Activated T-helper 1 cell treated with anti-CD3 and anti-CD28 coated beads, Interleukin-2, amount 50 U/mL, for 16 hours (primary cell): ENCODE measurements at regions not wholly inside any gene's neighbourhood (a gene's known extent, or its start where the extent isn't known, plus 50 kb on each side); places are given as distances from the start of the nearest gene placed in this dataset.
"Not testable (repeated sequence)": the region's sequence is repeated elsewhere in the genome, so short reads cannot be mapped to it uniquely, and the experiment has no call there.

ENCODE experiments used
- DNase-seq, 2 donors: peaks; one replicate each; pipeline ENCODE4 v3.0.0-alpha.2; 2020; ENCODE audit warnings: low read depth in 1 of 2, low spot score in 1 of 2

GRCh38 chr9:30574355-30575151, 1809.9 kb upstream of the ACO1 start:
- no peak for DNase-seq

GRCh38 chr9:30575218-30575617, 1809.2 kb upstream of the ACO1 start:
- no peak for DNase-seq

- no peak for DNase-seq
Measured at GRCh38 chr9:30575691-30576090, 1808.8 kb upstream of the ACO1 start.

DNA sequence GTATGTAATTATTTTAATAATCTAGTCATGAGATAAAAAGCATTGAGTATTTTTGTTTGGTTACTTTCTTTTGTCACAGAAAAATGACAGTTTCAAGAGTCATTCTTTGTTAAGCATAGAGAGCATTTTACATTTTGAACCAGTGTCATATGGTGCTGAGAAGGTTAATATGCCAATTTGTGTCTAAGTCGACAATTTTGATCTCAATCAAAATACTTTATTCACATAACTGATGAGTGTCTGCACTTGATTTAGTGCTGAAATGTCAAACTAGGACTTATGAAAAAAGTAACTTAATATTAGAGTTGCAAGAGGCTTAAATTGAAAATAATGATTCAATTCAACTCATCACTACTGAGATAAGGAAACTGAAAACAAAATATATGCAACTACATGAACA, 1804.6 kb upstream of the ACO1 start:
- DNase-seq: no peak

GRCh38 chr9:30582240-30582639, 1802.2 kb upstream of the ACO1 start:
- DNase-seq: no peak

GRCh38 chr9:30584559-30584958, 1799.9 kb upstream of the ACO1 start:
- DNase-seq: no peak

- no peak for DNase-seq
Measured at GRCh38 chr9:30591461-30591860, 1793.0 kb upstream of the ACO1 start.

DNA sequence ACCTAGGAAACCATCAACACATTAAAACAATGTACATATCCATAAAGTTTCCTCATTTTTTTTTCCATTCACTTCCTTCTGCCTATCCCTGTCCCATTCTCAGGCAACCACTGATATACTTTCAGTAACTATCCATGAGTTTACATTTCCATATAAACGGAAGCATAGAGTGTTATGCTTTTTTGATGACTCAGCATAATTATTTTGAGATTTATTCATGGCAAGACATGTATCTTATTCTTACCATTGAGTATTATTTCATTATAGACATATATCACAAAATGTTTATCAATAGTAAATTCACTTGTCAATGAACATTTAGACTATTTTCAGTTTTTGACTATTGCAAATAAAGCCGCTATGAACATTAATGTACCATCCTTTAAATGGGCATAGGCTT, 1786.8 kb upstream of the ACO1 start:
- no peak for DNase-seq

- DNase-seq: no peak
Measured at GRCh38 chr9:30605936-30606335, 1778.5 kb upstream of the ACO1 start.

DNA sequence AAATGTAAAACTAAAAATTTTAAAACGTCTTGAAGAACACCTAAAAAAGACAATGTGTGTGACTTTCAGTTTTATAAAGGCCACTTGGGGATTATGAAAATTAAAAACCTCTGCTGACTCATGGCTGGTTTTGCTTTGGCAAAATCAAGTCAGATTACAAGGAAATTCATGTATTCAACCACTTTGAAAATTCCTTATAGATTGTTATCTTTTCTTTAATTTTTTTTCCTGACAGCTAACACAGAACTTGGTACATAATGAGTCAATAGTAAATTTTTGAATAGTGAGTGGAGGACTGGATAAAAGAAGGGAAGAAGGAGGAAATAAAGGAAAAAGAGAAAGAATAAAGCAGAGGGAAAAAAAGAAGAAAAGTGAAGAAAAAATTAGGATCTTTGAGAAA, 1774.7 kb upstream of the ACO1 start:
- DNase-seq: no peak

DNA sequence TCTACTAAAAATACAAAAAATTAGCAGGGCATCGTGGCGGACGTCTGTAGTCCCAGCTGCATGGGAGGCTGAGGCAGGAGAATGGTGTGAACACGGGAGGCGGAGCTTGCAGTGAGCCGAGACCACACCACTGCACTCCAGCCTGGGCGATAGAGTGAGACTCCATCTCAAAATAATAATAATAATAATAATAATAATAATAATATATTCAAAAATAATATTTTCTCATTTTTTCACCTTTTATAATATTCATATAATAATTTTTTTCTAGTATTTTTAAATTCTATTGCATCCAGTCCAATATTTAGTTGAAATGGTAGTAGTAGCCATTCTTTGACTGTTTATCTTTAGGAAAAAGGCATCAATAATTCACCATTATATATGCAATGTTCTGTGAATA, 1767.7 kb upstream of the ACO1 start:
- not testable (repeated sequence) for DNase-seq

GRCh38 chr9:30622561-30622960, 1761.9 kb upstream of the ACO1 start:
- DNase-seq: no peak

- no peak for DNase-seq
Measured at GRCh38 chr9:30628915-30629567, 1755.4 kb upstream of the ACO1 start.

DNA sequence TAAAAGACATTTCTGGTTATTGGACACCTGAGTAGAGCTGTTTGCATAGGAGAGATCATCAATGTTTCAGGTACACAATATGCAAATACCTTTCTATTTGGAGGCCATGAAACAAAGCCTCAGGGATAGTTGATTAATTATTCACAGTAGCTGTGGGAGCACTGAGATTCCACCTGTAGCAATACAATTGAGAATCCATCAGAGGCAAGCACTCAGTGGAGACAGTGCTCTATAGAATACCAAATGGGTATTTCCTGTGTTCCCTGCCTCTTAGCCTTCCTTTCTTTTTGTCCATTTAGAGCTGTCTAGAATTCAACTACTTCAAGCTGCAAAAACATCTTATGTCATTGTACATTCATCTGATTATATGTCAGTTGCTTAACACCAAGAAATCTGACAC, 1754.0 kb upstream of the ACO1 start:
- DNase-seq: no peak

DNA sequence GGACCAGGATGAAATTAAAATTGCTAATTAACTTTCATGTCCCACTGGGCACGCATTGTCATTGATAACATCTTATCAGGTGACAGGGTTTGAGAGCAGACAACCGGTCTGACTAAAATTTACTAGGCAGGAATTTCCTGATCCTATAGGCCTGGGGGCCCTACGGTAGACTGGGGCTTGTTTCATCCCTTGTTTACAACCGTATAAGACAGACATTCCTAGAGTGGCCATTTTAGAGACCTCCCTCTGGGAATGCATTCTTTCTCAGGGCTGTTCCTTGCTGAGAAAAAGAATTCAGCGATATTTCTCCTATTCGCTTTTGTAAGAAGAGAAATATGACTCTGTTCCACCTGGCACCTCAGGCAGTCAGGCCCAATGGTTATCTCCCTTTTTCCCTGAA, 1737.8 kb upstream of the ACO1 start:
- not testable (repeated sequence) for DNase-seq

- DNase-seq: no peak
Measured at GRCh38 chr9:30661925-30662324, 1722.5 kb upstream of the ACO1 start.

GRCh38 chr9:30670805-30671562, 1713.5 kb upstream of the ACO1 start:
- DNase-seq: no peak

- no peak for DNase-seq
Measured at GRCh38 chr9:30673132-30673531, 1711.3 kb upstream of the ACO1 start.

- DNase-seq: no peak
Measured at GRCh38 chr9:30676651-30677050, 1707.8 kb upstream of the ACO1 start.

GRCh38 chr9:30677221-30677620, 1707.2 kb upstream of the ACO1 start:
- no peak for DNase-seq

DNA sequence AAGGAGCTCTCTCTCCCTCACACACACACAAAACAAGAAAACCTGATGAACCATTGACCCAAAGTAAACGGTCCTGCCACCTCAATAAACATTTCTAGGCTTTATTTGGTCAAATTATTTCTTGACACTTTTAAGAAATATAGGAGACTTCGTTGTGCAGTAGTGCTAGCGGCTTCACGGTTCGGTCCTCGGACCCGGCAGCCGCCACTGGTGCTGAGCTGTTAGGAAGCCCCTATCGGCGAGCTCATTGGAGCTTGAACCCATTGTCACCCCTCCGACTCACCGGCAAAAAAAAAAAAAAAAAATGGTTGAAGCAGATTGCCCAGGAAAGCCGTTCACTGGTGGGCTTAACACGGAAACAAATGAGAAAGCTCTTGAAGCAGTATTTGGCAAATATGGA, 1695.6 kb upstream of the ACO1 start:
- no peak for DNase-seq

GRCh38 chr9:30697958-30698357, 1686.5 kb upstream of the ACO1 start:
- no peak for DNase-seq
